ENCODE measurements at regions not wholly inside any gene's neighbourhood (a gene's known extent, or its start where the extent isn't known, plus 50 kb on each side); places are given as distances from the start of the nearest gene placed in this dataset.
"Not testable (repeated sequence)": the region's sequence is repeated elsewhere in the genome, so short reads cannot be mapped to it uniquely, and the experiment has no call there.

DNA sequence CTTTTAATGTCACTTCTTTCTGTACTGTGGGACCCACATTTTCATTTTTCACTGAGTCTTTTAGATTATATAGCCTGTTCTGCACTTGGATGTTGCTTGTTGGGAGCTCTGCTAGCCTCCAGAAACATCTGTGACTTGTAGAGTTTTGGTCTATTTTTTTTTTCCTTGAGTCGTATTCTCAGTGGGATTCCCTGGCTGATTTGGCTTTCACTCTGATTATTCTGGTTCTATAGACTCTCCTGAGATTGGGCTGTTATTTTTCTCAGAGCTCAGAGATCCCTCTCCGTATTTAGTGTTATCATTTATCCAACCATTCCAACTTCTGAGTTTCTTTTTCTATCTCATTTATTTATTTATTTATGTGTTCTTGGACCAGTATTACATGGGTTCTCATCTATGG lies 339.3 kb downstream of the FAM170A start:
- CTCF ChIA-PET (ENCODE audit: unreplicated experiment) = no interaction called here
- intact Hi-C loops (cut with micrococcal nuclease; ENCODE audit: unreplicated experiment) = no loop called here
- Histone ChIP-seq H3K4me2 (ENCODE audit: low read length) (no peak overlapping the region), H3K9me3 (ENCODE audit: low read length) (no peaks in the 10 kb centered on the region), H3K27ac (ENCODE audit: low read depth, low read length, poor library complexity, severe bottlenecking) (no peak overlapping the region), H3K9me2 (ENCODE audit: insufficient read depth, low read length) (no peaks in the 10 kb centered on the region), H3K36me3 (ENCODE audit: insufficient read depth, low read length) (no peaks in the 10 kb centered on the region), H3K4me1 (ENCODE audit: insufficient read depth, low read length, poor library complexity, severe bottlenecking) (no peaks in the 10 kb centered on the region), H3K79me2 (ENCODE audit: insufficient read depth, low read depth, low read length) (no peaks in the 10 kb centered on the region), H3K4me3 (ENCODE audit: low read depth, low read length, poor library complexity, severe bottlenecking) (no peak overlapping the region), H4K20me1 (ENCODE audit: insufficient read depth, low read length) (no peaks in the 10 kb centered on the region), H2AFZ (ENCODE audit: low read length) (no peak overlapping the region)
- POLR2A ChIA-PET = no interaction called here
- no TSS peak for BruUV-seq (replicated peaks)
- DNase-seq (ENCODE audit: low spot score) = no peak
- TF ChIP-seq, protein P1, sequence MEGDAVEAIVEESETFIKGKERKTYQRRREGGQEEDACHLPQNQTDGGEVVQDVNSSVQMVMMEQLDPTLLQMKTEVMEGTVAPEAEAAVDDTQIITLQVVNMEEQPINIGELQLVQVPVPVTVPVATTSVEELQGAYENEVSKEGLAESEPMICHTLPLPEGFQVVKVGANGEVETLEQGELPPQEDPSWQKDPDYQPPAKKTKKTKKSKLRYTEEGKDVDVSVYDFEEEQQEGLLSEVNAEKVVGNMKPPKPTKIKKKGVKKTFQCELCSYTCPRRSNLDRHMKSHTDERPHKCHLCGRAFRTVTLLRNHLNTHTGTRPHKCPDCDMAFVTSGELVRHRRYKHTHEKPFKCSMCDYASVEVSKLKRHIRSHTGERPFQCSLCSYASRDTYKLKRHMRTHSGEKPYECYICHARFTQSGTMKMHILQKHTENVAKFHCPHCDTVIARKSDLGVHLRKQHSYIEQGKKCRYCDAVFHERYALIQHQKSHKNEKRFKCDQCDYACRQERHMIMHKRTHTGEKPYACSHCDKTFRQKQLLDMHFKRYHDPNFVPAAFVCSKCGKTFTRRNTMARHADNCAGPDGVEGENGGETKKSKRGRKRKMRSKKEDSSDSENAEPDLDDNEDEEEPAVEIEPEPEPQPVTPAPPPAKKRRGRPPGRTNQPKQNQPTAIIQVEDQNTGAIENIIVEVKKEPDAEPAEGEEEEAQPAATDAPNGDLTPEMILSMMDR (conservative IDR thresholded peaks at IDR 0.05; ENCODE audit: low read length) = no peak
- TF ChIP-seq EZH2phosphoT487 (IDR thresholded peaks at IDR 0.05; ENCODE audit: borderline replicate concordance, low read depth, low read length) = no peak

DNA sequence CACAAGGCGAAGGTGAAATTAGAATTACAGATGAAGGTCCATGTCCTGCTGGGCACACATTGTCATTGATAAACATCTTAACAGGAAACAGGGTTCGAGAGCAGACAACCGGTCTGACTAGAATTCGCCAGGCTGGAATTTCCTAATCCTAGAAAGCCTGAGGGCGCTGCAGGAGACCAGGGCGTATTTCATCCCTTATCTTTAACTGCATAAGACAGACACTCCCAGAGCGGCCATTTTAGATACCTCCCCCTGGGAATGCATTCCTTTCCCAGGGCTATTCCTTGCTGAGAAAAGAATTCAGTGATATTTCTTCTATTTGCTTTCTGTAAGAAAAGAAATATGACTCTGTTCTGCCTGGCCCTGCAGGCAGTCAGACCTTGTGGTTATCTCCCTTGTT lies 357.7 kb downstream of the FAM170A start:
- DNase-seq (ENCODE audit: low spot score); H2AFZ ChIP-seq (ENCODE audit: low read length); intact Hi-C loops (cut with micrococcal nuclease; ENCODE audit: unreplicated experiment); H3K79me2 ChIP-seq (ENCODE audit: insufficient read depth, low read depth, low read length); H4K20me1 ChIP-seq (ENCODE audit: insufficient read depth, low read length); H3K9me3 ChIP-seq (ENCODE audit: low read length); H3K4me3 ChIP-seq (ENCODE audit: low read depth, low read length, poor library complexity, severe bottlenecking); H3K36me3 ChIP-seq (ENCODE audit: insufficient read depth, low read length); H3K27ac ChIP-seq (ENCODE audit: low read depth, low read length, poor library complexity, severe bottlenecking); CTCF ChIA-PET (ENCODE audit: unreplicated experiment); H3K4me2 ChIP-seq (ENCODE audit: low read length); H3K4me1 ChIP-seq (ENCODE audit: insufficient read depth, low read length, poor library complexity, severe bottlenecking); POLR2A ChIA-PET; H3K9me2 ChIP-seq (ENCODE audit: insufficient read depth, low read length); BruUV-seq (replicated peaks): not testable (repeated sequence)

DNA sequence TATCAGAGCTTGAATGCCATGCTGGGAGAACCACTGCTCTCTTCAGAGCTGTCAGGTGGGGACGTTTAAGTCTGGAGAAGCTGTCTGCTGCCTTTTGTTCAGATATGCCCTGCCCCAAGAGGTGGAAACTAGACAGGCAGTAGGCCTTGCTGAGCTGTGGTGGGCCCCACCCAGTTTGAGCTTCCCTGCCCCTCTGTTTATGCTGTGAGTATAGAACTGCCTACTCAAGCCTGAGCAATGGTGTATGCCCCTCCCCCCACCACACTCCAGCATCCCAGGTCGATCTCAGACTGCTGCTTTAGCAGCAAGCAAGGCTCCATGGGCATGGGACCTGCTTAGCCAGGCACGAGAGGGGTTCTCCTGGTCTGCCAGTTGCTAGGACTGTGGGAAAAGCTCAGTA lies 362.3 kb downstream of the FAM170A start:
- no peak overlapping the region for H3K4me3 ChIP-seq (ENCODE audit: low read depth, low read length, poor library complexity, severe bottlenecking)
- no peaks in the 10 kb centered on the region for H3K9me2 ChIP-seq (ENCODE audit: insufficient read depth, low read length)
- no peaks in the 10 kb centered on the region for H4K20me1 ChIP-seq (ENCODE audit: insufficient read depth, low read length)
- POLR2A ChIA-PET = no interaction called here
- CTCF ChIA-PET (ENCODE audit: unreplicated experiment) = no interaction called here
- no peaks in the 10 kb centered on the region for H3K4me1 ChIP-seq (ENCODE audit: insufficient read depth, low read length, poor library complexity, severe bottlenecking)
- H3K9me3 ChIP-seq (ENCODE audit: low read length) = no peaks in the 10 kb centered on the region
- H2AFZ ChIP-seq (ENCODE audit: low read length) = no peak overlapping the region
- H3K27ac ChIP-seq (ENCODE audit: low read depth, low read length, poor library complexity, severe bottlenecking) = no peak overlapping the region
- H3K36me3 ChIP-seq (ENCODE audit: insufficient read depth, low read length) = no peaks in the 10 kb centered on the region
- BruUV-seq (replicated peaks) = no TSS peak
- no peak for DNase-seq (ENCODE audit: low spot score)
- no peak overlapping the region for H3K4me2 ChIP-seq (ENCODE audit: low read length)
- no peak for TF ChIP-seq EZH2phosphoT487 (IDR thresholded peaks at IDR 0.05; ENCODE audit: borderline replicate concordance, low read depth, low read length)
- TF ChIP-seq, protein P1 (conservative IDR thresholded peaks at IDR 0.05; ENCODE audit: low read length) = no peak
- H3K79me2 ChIP-seq (ENCODE audit: insufficient read depth, low read depth, low read length) = no peaks in the 10 kb centered on the region
- intact Hi-C loops (cut with micrococcal nuclease; ENCODE audit: unreplicated experiment) = no loop called here

All from OCI-LY7 (cell line).